NCI-H1694 treated with DMSO at 0.1 percent for 48 hours (cell line): ENCODE measurements at regions not wholly inside any gene's neighbourhood (a gene's known extent, or its start where the extent isn't known, plus 50 kb on each side); places are given as distances from the start of the nearest gene placed in this dataset.

Experiments used
- DNase-seq: peaks from one replicate; lab custom pipeline; 2025; lab: John Stamatoyannopoulos, UW

GRCh38 chr7:89926194-89926593, 228.1 kb upstream of the STEAP1 start:
- no peak for DNase-seq

GRCh38 chr7:89926701-89927100, 227.6 kb upstream of the STEAP1 start:
- DNase-seq, result no peak

- no peak for DNase-seq
Observed at GRCh38 chr7:89927762-89928161, 226.5 kb upstream of the STEAP1 start.

GRCh38 chr7:89928451-89928850, 225.8 kb upstream of the STEAP1 start:
- DNase-seq, result no peak

GRCh38 chr7:89934101-89934500, 220.2 kb upstream of the STEAP1 start:
- DNase-seq, result no peak

GRCh38 chr7:89943525-89944050, 210.7 kb upstream of the STEAP1 start:
- DNase-seq, result no peak

GRCh38 chr7:89958525-89959068, 195.7 kb upstream of the STEAP1 start:
- no peak for DNase-seq

GRCh38 chr7:89966067-89966664, 188.1 kb upstream of the STEAP1 start:
- no peak for DNase-seq

GRCh38 chr7:89975577-89975976, 178.7 kb upstream of the STEAP1 start:
- DNase-seq, result no peak

GRCh38 chr7:89987665-89988064, 166.6 kb upstream of the STEAP1 start:
- no peak for DNase-seq

- DNase-seq, result no peak
Observed at GRCh38 chr7:89988074-89988473, 166.2 kb upstream of the STEAP1 start.

- DNase-seq, result no peak
Observed at GRCh38 chr7:89989454-89989853, 164.8 kb upstream of the STEAP1 start.

- DNase-seq, result no peak
Observed at GRCh38 chr7:89994483-89994882, 159.8 kb upstream of the STEAP1 start.

- DNase-seq, result no peak
Observed at GRCh38 chr7:89998554-89998953, 155.7 kb upstream of the STEAP1 start.

- peak; percentile 26 for DNase-seq
Observed at GRCh38 chr7:90005836-90006235, 148.4 kb upstream of the STEAP1 start.

GRCh38 chr7:90007001-90007654, 147.1 kb upstream of the STEAP1 start:
- no peak for DNase-seq

- DNase-seq, result no peak
Observed at GRCh38 chr7:90007831-90008230, 146.4 kb upstream of the STEAP1 start.

GRCh38 chr7:90022213-90022612, 132.1 kb upstream of the STEAP1 start:
- no peak for DNase-seq

- no peak for DNase-seq
Observed at GRCh38 chr7:90025771-90026170, 128.5 kb upstream of the STEAP1 start.

- no peak for DNase-seq
Observed at GRCh38 chr7:90033850-90034249, 120.4 kb upstream of the STEAP1 start.

GRCh38 chr7:90053094-90053493, 101.2 kb upstream of the STEAP1 start:
- no peak for DNase-seq

GRCh38 chr7:90061077-90061476, 93.2 kb upstream of the STEAP1 start:
- DNase-seq, result no peak

- DNase-seq, result no peak
Observed at GRCh38 chr7:90064370-90064769, 89.9 kb upstream of the STEAP1 start.

- DNase-seq, result no peak
Observed at GRCh38 chr7:90067171-90067570, 87.1 kb upstream of the STEAP1 start.
